Central memory CD4-positive, alpha-beta T cell (primary cell): ENCODE measurements at regions not wholly inside any gene's neighbourhood (a gene's known extent, or its start where the extent isn't known, plus 50 kb on each side); places are given as distances from the start of the nearest gene placed in this dataset.

Experiments
- DNase-seq: peaks from one replicate; pipeline ENCODE4 v3.0.0; 2022

GRCh38 chr1:25074351-25075227 is 144.5 kb upstream of the RUNX3 start:
- DNase-seq = no peak

DNA sequence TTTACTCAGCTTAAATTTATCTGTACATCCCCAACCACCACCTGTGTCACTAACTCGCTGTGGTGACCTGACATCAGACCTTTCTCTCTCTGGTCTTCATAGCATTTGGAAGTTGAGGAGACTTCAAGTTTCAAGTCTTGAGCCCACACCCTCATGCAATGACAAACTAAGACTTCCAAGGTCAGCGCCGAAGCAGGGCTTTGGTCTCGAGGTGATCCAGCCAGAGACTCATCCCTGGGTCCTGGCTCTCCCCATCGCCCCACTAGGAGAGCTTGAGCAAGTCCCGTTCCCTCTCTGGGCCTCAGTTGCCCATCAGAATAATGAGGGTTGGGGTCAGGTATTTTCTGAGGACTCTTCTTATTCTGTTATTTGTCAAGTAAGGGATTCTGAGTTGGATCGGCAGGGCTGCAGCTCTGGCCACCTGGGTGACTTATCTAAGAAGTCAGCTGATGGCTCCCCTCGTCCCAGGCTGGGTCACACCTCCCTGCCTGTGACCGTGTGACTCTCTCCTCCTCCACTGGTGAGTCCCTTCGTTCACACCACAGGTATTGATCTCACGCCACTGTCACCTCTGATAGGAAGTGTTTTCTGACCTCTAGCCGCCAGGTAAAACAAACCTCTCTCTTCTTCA is 143.7 kb upstream of the RUNX3 start:
- DNase-seq = no peak

DNA sequence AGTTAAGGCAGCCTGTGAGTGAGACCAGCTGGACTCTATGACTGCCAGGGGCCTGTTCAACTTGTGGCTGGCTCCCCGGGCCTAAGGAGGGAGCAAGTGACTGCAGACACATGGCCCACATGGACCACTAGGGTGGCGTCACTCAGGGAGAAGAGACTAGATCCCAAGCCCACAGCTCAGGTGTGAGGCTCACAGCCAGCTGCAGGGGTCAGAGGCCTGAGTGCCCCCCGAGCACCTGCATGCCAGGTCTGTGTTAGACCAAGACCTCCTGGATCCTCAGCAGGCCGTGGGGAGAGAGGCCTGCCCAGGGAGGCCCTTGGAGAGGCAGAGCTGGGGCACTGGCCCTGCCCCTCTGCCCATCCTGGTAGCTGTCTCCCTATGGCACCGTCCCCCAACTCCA is 142.4 kb upstream of the RUNX3 start:
- no peak for DNase-seq

DNA sequence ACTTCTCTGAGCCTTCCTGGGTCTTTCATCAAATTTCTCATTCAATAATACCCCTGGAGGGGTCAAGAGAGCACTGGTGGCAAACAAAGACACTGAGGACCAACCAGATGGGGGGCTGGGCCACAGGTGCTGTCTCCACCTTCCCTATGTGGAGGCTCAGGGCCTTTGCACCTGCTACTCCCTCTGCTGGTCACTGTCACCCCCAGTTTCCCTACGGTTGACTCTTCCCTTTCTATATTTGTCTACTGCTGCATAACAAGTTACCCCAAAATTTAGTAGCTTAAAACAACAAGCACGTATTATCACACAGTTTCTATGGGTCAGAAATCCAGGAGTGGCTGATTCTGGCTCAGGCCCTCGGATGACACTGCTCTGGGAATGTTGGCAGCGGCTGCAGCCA is 138.8 kb upstream of the RUNX3 start:
- no peak for DNase-seq

- DNase-seq = no peak
Measured at GRCh38 chr1:25068316-25068715, 138.2 kb upstream of the RUNX3 start.

- no peak for DNase-seq
Measured at GRCh38 chr1:25067518-25068251, 137.6 kb upstream of the RUNX3 start.

GRCh38 chr1:25066731-25067517 is 136.8 kb upstream of the RUNX3 start:
- DNase-seq = no peak

DNA sequence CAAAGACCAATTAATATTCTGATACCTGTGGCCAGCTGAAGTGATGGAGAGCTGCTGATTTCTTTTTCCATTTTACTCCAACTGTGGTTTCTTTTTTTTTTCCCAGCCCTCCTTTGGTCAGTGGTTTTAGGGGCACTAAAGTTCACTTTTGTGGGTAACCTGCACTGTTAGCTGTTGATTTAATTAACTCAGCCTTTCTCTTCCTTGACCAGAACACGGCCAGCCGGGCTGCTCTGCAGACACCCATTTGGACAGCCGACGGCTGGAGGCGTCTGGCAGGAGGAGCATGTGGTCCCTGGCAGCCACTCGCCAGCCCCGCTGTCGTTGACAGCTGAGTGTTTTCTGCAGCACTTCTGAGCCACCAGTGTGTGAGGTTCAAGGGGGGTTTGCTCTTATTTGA is 136.2 kb upstream of the RUNX3 start:
- no peak for DNase-seq

DNA sequence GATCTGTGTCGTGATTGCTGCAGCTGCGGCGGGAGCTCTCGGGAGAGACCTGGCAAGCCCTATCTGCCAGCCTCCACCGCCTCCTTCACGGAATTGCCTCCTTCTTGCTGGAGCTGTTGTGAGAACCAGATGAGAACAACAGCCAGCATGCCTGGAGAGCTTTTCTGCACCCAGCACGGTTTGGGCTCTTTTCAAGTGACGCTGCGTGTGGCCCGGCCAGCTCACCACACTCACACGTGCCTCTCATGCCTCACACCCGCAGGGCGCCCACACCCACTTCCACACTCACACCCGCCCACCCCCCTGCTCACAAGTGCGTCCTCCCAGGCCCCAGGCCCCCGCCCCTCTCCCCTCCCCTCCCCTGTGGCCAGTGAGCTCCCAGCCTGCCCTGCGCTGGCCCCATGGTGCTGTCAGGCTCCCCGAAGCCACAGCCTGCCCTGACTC is 135.7 kb upstream of the RUNX3 start:
- DNase-seq = no peak

GRCh38 chr1:25065321-25065721 is 135.2 kb upstream of the RUNX3 start:
- no peak for DNase-seq

GRCh38 chr1:25064465-25065240 is 134.6 kb upstream of the RUNX3 start:
- DNase-seq = no peak

GRCh38 chr1:25063591-25064416 is 133.7 kb upstream of the RUNX3 start:
- no peak for DNase-seq

DNA sequence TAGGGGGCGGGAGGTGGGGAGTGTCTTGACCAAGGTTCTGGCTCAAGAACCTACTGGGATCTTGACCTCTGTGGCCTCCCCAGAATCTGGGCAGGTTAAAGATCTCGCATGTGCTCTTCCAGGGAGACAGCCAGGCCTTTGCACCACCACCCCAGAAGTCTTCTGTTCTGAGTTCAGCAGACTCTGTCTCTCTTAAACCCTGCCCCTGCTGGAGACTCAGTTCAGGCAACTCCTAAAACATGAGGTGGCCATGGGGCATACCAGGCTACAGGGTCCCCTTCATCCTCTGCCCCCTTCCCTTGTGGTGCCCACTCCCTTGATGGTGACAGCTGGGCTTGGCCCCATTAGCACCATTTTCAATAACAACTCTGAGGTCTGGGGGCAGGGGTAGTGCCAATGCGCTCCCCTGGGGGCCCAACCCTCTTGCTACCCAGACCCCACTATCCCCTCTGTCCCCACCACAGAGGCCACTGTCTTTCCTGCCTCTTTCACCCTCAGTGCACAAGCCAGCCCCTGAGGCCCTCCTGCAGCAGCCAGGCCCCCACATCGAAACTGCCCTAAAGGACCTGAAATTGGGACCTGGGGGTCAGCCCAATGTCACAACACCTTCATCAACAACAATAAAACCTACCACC is 132.7 kb upstream of the RUNX3 start:
- DNase-seq = no peak

- DNase-seq = no peak
Measured at GRCh38 chr1:25061261-25061995, 131.4 kb upstream of the RUNX3 start.

DNA sequence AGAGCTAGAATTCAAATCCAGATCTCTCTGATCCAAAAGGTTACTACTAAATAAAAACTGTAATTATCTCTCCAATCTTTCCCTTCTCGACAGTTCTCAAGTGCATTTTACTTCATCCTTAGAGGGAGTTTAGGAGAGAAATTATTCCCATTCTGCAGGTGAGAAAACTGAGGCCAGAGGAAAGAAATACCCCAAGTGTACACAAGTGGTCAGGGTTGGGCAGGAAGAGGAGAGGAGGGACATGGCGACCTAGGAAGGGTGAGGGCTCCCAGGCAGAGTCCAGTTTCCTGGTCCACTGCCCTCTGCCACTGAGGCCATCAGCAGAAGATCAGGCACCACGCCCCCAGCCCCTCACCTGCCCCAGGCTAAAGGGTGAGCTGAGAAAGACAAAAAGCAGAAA is 127.1 kb upstream of the RUNX3 start:
- no peak for DNase-seq

DNA sequence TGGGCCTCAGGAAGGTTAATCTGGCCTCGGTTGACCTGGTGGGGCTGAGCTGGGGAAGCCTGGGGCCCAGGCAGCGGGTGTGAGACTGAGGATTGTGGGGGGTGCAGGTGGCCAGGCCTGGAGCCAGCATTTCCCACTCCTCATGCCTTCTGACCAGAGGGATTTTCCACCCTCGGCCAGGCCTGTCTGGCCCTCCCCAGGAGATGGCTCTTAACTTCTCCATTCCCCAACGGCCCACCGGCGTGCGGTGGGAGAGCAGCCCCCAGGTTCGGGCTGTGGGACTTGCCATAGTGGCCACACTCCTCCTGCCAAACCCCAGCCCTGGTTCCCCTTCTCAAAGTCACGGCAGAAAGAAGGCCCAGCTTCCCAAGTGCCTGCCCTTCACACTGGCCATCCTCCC is 126.5 kb upstream of the RUNX3 start:
- DNase-seq = no peak

DNA sequence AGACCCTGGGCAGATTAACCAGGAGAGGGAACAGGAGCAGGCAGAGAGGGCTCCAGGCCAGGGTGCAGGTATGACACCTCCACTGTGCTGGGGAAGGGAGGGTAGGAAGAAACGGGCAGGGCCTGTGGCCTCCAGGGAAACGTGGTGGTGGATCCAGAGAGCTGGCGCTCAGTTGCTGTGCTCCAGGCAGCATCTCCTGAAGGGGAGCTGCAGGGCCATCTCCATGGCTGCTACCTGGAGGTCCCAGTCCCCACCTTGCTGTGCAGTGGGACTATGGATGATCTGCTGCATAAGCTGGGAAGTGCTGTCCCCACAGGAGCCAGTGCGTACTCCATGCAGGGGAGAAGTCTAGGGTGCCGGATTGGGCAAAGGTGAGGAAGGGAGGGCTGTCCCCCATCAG is 125.9 kb upstream of the RUNX3 start:
- DNase-seq = no peak

GRCh38 chr1:25055324-25055780 is 125.3 kb upstream of the RUNX3 start:
- DNase-seq = no peak

DNA sequence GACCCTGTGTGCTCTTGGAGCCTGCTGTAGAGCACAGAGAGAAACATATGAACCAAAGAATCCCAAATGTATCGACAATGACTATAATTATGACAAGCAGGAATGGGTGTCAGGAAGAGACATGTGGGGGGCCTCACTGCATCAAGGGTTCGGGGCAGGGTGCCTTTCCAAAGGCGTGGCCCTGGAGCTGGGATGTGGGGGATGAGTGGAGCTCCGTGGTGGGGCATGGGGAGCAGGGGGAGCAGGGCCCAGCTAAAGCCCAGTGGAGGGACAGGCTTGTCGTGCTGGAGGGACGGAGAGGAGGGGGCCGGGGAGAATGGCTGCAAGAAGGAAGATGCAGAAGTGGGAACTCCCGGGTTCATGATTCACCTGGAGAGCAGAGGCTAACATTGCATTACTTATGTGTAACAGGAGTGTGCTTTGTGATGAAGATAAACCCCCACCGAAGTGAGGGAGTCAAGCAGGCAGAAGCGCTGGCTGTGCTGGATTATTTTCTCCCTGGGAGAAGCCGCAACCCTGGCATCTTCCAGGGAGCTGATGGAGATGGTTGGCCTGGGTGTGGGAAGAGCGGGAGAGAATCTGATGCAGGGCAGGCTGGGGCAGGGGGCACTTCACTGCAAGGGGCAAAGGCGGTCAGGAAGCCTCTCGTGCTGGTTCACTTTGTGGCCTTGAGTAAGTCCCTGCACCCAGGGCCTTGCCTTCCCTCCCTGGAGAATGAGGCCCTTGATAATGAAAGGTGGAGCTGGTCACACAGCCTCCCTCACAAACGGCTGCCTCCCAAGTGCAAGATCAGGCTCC is 124.6 kb upstream of the RUNX3 start:
- DNase-seq = no peak
